ENCODE measurements at regions not wholly inside any gene's neighbourhood (a gene's known extent, or its start where the extent isn't known, plus 50 kb on each side); places are given as distances from the start of the nearest gene placed in this dataset.
"Not testable (repeated sequence)": the region's sequence is repeated elsewhere in the genome, so short reads cannot be mapped to it uniquely, and the experiment has no call there.

DNA sequence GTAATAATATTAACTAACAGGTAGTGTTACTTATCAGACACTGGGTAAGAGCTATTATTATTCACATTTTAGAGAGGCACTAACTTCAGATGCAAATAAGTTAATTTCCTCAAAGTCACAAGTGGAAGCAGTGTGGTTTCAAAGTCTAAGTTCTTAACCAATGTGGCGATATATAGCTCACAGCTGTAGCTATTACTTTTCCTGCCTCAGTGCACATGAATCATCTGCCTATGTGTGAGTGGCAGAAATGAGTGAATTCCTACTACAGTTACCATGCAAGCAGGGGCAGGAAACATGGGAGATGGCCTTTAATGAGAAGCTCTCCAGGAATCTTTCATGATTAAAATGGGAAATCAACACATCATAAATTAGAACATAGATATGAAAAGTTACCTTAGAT, 126.2 kb upstream of the EYA4 start:
- no peak for DNase-seq (ENCODE audit: low read depth)

GRCh38 chr6:133115946-133116345, 125.2 kb upstream of the EYA4 start:
- no peak for DNase-seq (ENCODE audit: low read depth)

DNA sequence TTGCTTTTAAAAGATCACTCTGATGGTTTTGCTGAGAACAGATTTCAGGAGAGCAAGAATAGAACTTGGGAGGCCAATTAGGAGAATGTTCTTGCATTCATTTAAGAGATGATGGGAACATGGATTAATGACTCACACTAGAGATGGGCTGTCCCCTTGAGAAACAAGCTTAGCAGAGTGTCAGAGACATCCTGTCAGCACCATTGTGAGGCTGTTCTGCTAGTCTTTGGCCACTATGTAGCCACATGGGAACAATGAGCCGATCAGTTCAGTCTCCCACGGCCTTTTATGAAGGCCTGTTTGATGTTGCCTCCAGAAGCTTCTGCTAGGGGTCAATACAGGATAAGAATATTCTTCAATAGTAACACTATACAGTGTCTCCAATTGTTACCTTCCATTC, 113.0 kb upstream of the EYA4 start:
- DNase-seq (ENCODE audit: low read depth), result no peak

GRCh38 chr6:133129556-133129955, 111.6 kb upstream of the EYA4 start:
- no peak for DNase-seq (ENCODE audit: low read depth)

- DNase-seq (ENCODE audit: low read depth), result no peak
Measured at GRCh38 chr6:133130863-133131262, 110.3 kb upstream of the EYA4 start.

DNA sequence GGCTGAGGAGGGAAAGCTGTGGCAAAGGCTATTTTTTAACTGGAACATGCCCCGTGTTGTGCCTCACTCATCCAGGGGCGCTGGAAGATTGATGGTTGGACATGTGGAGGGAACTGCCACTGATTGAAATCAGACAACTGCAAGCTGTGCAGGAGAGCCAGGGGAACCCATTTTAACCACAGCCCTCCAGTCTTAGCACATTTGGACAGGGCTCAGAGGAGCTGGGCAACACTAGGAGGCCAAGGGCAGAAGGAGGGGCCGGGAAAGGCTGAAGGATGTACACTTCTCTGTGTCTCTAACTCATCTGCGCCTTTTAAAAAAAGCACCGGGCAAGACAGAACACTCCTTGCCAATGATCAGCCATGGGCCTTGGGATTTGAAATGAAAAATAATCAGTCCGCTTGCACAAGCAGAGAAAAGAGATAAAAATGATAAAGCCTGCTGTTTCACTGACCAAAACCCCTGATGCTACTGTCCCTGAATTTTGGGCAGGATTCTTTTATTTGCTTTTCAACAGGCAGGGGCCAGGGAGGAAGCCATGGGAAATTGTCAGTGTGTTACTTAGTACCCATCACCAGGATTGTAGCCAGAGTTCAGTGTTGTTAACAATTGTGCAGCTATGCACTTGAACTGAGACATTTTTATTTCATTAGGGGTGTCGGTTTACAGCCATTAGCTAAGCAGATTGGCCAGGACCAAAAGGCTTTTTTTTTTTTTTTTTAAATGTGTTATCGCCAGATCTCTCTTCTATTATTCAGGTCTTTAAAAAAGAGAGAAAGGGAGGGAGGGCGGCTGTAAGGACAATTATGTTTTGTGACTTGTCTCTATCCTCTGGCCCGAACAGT, 109.3 kb upstream of the EYA4 start:
- DNase-seq (ENCODE audit: low read depth), result no peak

GRCh38 chr6:133132466-133132971, 108.6 kb upstream of the EYA4 start:
- no peak for DNase-seq (ENCODE audit: low read depth)

- DNase-seq (ENCODE audit: low read depth), result no peak
Measured at GRCh38 chr6:133136177-133136880, 104.8 kb upstream of the EYA4 start.

- not testable (repeated sequence) for DNase-seq (ENCODE audit: low read depth)
Measured at GRCh38 chr6:133147470-133148184, 93.5 kb upstream of the EYA4 start.

DNA sequence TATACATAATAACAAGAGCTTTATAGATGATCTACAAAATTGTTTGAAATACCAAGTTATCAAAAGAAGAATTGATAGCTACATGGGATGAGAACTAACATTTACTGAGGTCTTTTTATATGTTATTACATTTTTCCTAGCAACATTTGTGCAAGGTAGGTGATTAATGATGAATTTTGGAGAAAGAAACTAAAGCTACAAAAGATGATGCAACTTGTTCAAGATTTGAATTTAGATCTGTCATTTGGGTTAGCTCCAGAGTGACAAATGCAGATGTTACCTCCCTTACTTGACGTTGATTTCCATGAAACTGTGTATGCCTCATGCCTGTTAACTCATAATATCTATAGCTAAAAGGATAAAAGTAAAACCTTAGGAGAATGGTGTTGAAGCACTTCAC, 84.5 kb upstream of the EYA4 start:
- no peak for DNase-seq (ENCODE audit: low read depth)

GRCh38 chr6:133157995-133158394, 83.2 kb upstream of the EYA4 start:
- DNase-seq (ENCODE audit: low read depth), result no peak

GRCh38 chr6:133159255-133159795, 81.8 kb upstream of the EYA4 start:
- DNase-seq (ENCODE audit: low read depth), result no peak

DNA sequence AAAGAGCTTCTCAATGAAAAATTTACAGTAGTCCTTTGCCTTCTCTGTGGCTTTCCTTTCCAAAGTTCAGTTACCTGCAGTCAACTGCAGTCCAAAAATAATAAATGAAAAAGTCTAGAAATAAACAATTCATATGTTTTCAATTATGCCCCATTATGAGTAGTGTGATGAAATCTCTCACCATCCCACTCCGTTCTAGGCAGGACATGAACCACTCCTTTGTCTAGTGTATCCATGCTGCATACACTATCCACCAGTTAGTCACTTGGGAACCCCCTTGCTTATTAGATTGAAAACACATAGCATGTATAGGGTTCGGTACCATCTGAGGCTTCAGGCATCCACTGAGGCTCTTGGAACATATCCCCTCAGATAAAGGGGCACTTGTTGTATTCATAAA, 80.6 kb upstream of the EYA4 start:
- DNase-seq (ENCODE audit: low read depth), result no peak

DNA sequence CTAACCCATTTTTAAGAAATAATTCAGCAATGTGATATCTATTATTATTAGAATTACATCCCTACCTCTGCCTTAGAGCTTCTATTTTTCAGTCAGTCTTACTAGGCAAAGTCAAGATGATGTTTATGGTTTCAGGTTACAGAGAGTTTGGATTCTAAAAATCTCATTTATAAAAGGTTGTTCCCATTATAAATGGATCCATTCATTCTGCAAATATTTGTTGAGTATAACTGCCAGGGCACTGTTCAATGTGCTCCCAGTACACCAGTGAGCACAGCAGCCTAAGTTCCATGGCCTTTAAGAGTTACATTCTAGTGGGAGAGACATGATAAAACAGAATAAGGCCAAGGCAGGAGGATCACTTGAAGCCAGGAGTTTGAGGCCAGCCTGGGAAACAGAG, 75.9 kb upstream of the EYA4 start:
- no peak for DNase-seq (ENCODE audit: low read depth)

DNA sequence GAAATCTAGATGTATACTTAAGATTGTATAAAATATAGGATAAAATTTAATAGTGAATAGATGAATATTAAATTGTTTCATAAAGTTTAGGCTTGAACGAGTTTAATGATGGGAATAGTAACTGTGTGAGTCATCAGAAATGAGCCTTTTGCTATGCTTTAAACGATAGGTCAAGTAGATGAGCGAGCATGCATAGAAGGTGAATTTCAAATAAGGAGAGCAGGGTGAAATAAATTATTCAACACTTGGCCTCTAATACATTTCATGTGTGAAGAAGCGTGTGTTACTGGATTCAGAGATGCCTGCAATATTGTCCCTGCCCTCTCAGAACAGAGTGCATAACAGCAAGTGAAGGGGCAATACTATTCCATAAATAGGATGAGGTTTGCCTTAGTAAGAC, 74.4 kb upstream of the EYA4 start:
- no peak for DNase-seq (ENCODE audit: low read depth)

DNA sequence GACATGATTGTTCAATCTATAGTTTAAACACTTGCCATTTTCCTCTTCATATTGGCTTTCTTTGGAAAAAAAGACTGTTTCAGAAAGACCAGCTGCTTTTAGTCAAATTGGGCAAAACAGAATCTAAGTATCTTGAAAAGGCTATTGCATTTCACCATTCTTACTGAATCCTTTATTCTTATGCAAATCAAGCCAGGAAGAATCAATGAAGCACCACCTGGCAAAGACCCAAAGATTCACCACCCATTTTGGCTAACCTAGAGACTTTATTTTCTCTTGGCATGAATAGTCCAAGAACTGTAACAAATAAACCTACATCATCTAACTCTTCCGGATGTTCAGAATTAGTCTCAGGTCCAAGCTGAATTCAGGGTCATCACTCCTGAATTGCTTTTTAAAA, 71.3 kb upstream of the EYA4 start:
- no peak for DNase-seq (ENCODE audit: low read depth)

DNA sequence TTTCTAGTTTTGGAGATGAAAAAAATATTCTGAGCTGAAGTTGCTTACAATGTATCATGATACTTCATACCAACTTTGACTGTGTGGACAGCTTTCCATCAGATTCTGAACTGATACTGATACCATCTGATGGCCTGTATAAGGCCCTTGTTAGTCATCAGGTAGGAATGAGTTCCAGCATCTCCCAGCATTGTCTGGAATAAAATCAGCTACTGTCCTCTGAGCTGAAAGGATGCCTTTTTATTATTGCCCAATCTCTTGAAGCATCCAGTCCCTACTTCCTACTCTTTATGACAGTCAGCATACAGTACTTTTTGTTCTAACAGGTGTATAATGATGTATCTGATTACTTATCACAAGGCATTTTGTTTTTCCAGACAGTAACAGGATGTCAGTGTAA, 70.6 kb upstream of the EYA4 start:
- no peak for DNase-seq (ENCODE audit: low read depth)

DNA sequence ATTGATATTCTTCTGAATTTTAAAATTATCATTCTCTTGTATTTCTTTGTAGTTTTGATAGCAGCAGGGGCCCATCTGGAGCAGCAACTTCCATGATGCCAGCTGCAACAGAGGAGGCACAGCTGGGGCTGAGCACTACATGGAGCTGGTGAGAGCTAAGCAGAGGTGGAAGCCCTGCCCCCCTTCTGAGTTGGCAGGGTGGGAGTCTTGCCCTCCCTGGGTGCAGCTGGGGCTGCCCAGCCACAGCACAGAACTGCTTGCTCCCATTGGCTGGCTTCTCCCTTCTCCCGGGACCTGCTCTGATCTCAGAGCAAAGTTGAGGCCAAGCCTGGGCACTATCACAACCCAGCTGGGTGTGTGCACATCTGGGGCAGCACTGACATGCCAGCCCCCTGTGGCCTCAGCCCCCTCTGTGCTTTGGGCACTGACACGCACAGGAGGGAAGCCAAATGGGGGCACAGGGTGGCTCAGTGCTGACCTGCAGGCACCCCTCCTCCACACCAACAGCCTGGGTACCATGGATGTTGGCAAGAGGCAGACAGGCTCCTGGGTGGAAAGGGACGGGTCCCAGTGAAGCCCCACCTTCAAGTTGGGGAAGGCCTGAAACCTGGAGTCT, 69.1 kb upstream of the EYA4 start:
- no peak for DNase-seq (ENCODE audit: low read depth)

- no peak for DNase-seq (ENCODE audit: low read depth)
Measured at GRCh38 chr6:133173276-133173675, 67.9 kb upstream of the EYA4 start.

DNA sequence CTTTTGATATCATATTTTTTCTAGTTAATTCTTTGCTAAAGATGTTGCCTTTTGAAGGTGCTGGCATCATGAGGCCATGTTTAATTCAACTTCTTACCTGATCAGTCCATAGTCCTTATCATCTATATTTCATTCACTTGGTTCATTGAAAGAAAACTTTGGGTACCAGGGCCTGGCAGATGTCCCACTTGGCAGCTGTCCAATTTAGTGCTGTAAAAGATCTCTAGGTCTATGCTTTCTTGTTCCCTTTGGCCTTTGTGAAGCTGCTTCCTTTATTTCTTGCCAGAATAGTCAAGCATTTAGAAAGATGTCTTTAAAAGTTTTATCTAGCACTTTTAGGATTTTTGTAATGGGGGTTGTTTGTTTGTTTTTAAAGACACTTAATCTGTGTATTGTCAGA, 61.7 kb upstream of the EYA4 start:
- no peak for DNase-seq (ENCODE audit: low read depth)

DNA sequence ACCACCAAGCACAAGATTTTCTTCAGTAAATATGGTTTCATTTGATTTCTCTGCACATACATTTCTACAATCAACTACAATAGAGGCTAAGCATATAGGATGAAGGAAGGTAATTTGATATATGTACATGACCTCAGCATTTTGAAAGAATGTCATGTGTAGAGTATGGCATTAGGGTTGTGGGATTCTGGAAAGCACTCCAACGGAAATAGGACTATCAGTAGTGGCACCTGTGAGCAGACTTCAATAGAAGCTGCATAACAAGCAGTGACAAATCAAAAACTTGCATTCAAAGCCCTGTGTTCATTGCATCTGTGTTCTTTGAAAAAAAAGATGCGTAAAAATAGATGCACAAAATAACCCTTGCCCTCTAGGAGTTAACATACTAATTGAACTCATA, 57.5 kb upstream of the EYA4 start:
- DNase-seq (ENCODE audit: low read depth), result no peak

DNA sequence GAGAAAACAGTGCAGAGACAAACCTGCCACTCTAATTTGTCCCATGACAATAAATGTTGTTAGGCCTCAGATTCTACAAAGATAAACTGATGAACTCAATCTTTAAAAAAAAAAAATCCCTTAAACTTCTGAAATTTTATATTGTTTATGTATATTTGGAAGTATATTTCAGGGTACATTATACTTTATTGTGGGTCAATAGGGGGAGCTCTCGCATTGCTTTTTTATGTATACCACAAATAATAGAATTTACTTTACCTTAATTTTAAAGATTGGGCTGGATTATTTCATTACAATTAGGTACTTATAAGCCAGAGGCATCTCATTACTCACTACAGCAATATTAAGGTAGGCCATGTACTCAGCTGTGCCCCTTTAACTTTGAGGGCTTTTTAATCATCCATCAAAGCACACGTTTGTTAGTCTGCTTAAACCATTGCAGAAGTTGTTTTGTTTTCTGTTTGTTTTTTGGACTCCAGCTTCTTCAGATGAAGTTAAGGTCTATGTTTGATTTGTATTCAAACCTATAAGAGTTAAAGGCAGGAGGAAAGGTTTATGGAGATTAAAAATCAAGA, 56.3 kb upstream of the EYA4 start:
- DNase-seq (ENCODE audit: low read depth), result no peak
